Liver (tissue), 3 donors: ENCODE measurements at regions not wholly inside any gene's neighbourhood (a gene's known extent, or its start where the extent isn't known, plus 50 kb on each side); places are given as distances from the start of the nearest gene placed in this dataset.

Experiments used
- EGR1 ChIP-seq, 2 donors: IDR thresholded peaks; 2 replicates each; pipeline ENCODE4 v1.6.1; 2016 to 2018; ENCODE audit warnings: antibody characterized with exemption in 2 of 2, low read depth in 2 of 2
- FOXA1 ChIP-seq: IDR thresholded peaks from 2 replicates; pipeline ENCODE4 v1.6.1; 2016; ENCODE audit warnings: antibody characterized with exemption
- GABPA ChIP-seq, 2 donors: IDR thresholded peaks in 1 of 2; conservative IDR thresholded peaks in 1 of 2; 2 replicates each; pipeline ENCODE4 v1.6.1; 2016; ENCODE audit warnings: antibody characterized with exemption in 2 of 2, mild to moderate bottlenecking in 1 of 2, moderate library complexity in 1 of 2
- HNF4G ChIP-seq: IDR thresholded peaks from 2 replicates; pipeline ENCODE4 v1.6.1; 2016; ENCODE audit warnings: antibody characterized with exemption
- JUND ChIP-seq, 2 donors: IDR thresholded peaks; 2 replicates each; pipeline ENCODE4 v1.6.1; 2016; ENCODE audit warnings: antibody characterized with exemption in 2 of 2
- RAD21 ChIP-seq, 2 donors: IDR thresholded peaks; 2 replicates each; pipeline ENCODE4 v1.6.1; 2016; ENCODE audit warnings: antibody characterized with exemption in 2 of 2, mild to moderate bottlenecking in 2 of 2
- SP1 ChIP-seq: IDR thresholded peaks from 2 replicates; pipeline ENCODE4 v1.6.1; 2018; ENCODE audit warnings: antibody characterized with exemption, mild to moderate bottlenecking
- TAF1 ChIP-seq: conservative IDR thresholded peaks from 2 replicates; pipeline ENCODE4 v1.6.1; 2016; ENCODE audit warnings: antibody characterized with exemption, mild to moderate bottlenecking
- YY1 ChIP-seq: IDR thresholded peaks from 2 replicates; pipeline ENCODE4 v1.6.1; 2016; ENCODE audit warnings: antibody characterized with exemption, mild to moderate bottlenecking
- TF ChIP-seq, protein P1 (sequence below): fragments of 150-350 bp; IDR thresholded peaks from 2 replicates; pipeline ENCODE4 v1.5.1; 2017; ENCODE audit warnings: improper control_type of control experiment, low read depth, low read length; ENCODE audit not compliant: missing input control
- TF ChIP-seq, protein P2 (sequence below): IDR thresholded peaks from 2 replicates; pipeline ENCODE4 v1.6.1; 2016; ENCODE audit warnings: antibody characterized with exemption
- TF ChIP-seq, protein P3 (sequence below): IDR thresholded peaks from 2 replicates; pipeline ENCODE4 v1.6.1; 2016; ENCODE audit warnings: antibody characterized with exemption, mild to moderate bottlenecking
- TF ChIP-seq, protein P4 (sequence below): IDR thresholded peaks from 2 replicates; pipeline ENCODE4 v1.6.1; 2016; ENCODE audit warnings: antibody characterized with exemption
- TF ChIP-seq, protein P5 (sequence below): IDR thresholded peaks from 2 replicates; pipeline ENCODE4 v1.6.1; 2016; ENCODE audit warnings: antibody characterized with exemption
- donor health status: healthy.
- donor health status: healthy.

DNA sequence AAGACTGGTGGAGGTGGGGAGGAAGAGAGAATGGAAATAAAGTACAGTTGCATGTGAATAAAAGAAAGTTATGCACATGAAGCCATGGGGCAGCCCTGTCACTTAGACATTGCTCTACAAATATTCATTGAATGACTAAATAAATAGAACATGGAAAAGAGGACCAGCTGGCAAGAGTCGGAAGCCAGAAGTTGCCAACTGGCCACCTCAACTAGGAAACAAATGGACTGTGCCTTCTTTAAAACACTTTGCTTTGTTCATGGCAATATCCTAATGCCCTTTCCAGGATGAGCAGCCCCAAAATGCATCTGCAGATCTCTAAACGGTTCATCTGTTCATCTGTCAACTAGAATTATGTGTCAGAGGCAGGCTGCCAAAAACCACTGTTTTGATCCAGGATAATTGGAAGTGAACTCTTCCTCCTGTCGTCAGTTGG, 157.3 kb downstream of the NOC3L start:
- TF ChIP-seq, protein P1, sequence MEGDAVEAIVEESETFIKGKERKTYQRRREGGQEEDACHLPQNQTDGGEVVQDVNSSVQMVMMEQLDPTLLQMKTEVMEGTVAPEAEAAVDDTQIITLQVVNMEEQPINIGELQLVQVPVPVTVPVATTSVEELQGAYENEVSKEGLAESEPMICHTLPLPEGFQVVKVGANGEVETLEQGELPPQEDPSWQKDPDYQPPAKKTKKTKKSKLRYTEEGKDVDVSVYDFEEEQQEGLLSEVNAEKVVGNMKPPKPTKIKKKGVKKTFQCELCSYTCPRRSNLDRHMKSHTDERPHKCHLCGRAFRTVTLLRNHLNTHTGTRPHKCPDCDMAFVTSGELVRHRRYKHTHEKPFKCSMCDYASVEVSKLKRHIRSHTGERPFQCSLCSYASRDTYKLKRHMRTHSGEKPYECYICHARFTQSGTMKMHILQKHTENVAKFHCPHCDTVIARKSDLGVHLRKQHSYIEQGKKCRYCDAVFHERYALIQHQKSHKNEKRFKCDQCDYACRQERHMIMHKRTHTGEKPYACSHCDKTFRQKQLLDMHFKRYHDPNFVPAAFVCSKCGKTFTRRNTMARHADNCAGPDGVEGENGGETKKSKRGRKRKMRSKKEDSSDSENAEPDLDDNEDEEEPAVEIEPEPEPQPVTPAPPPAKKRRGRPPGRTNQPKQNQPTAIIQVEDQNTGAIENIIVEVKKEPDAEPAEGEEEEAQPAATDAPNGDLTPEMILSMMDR = no peak
- TF ChIP-seq SP1 (no peak), RAD21 (IDR thresholded peaks at IDR 0.05) (peak; percentile 15 to 27), TAF1 (no peak), EGR1 (IDR thresholded peaks at IDR 0.05; ENCODE audit: low read depth in 2 of 2) (peak in 1 of 2 donors; percentile 61), GABPA (IDR thresholded peaks at IDR 0.05 in 1 of 2, conservative IDR thresholded peaks at IDR 0.05 in 1 of 2) (no peak), FOXA1 (no peak), YY1 (peak; percentile 41), HNF4G (no peak), JUND (IDR thresholded peaks at IDR 0.05) (peak in 1 of 2 donors; percentile 28)
- TF ChIP-seq, protein P2, sequence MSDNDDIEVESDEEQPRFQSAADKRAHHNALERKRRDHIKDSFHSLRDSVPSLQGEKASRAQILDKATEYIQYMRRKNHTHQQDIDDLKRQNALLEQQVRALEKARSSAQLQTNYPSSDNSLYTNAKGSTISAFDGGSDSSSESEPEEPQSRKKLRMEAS = peak; percentile 54
- TF ChIP-seq, protein P3, sequence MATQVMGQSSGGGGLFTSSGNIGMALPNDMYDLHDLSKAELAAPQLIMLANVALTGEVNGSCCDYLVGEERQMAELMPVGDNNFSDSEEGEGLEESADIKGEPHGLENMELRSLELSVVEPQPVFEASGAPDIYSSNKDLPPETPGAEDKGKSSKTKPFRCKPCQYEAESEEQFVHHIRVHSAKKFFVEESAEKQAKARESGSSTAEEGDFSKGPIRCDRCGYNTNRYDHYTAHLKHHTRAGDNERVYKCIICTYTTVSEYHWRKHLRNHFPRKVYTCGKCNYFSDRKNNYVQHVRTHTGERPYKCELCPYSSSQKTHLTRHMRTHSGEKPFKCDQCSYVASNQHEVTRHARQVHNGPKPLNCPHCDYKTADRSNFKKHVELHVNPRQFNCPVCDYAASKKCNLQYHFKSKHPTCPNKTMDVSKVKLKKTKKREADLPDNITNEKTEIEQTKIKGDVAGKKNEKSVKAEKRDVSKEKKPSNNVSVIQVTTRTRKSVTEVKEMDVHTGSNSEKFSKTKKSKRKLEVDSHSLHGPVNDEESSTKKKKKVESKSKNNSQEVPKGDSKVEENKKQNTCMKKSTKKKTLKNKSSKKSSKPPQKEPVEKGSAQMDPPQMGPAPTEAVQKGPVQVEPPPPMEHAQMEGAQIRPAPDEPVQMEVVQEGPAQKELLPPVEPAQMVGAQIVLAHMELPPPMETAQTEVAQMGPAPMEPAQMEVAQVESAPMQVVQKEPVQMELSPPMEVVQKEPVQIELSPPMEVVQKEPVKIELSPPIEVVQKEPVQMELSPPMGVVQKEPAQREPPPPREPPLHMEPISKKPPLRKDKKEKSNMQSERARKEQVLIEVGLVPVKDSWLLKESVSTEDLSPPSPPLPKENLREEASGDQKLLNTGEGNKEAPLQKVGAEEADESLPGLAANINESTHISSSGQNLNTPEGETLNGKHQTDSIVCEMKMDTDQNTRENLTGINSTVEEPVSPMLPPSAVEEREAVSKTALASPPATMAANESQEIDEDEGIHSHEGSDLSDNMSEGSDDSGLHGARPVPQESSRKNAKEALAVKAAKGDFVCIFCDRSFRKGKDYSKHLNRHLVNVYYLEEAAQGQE = no peak
- TF ChIP-seq, protein P4, sequence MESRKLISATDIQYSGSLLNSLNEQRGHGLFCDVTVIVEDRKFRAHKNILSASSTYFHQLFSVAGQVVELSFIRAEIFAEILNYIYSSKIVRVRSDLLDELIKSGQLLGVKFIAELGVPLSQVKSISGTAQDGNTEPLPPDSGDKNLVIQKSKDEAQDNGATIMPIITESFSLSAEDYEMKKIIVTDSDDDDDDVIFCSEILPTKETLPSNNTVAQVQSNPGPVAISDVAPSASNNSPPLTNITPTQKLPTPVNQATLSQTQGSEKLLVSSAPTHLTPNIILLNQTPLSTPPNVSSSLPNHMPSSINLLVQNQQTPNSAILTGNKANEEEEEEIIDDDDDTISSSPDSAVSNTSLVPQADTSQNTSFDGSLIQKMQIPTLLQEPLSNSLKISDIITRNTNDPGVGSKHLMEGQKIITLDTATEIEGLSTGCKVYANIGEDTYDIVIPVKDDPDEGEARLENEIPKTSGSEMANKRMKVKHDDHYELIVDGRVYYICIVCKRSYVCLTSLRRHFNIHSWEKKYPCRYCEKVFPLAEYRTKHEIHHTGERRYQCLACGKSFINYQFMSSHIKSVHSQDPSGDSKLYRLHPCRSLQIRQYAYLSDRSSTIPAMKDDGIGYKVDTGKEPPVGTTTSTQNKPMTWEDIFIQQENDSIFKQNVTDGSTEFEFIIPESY = no peak
- TF ChIP-seq, protein P5, sequence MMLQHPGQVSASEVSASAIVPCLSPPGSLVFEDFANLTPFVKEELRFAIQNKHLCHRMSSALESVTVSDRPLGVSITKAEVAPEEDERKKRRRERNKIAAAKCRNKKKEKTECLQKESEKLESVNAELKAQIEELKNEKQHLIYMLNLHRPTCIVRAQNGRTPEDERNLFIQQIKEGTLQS = no peak
